Hematopoietic multipotent progenitor cell treated with erythropoietin and hydrocortisone succinate and interleukin-3 and kit ligand, for 17 days (in vitro differentiated cells): ENCODE measurements at regions not wholly inside any gene's neighbourhood (a gene's known extent, or its start where the extent isn't known, plus 50 kb on each side); places are given as distances from the start of the nearest gene placed in this dataset.
"Not testable (repeated sequence)": the region's sequence is repeated elsewhere in the genome, so short reads cannot be mapped to it uniquely, and the experiment has no call there.

Source experiments
- DNase-seq: peaks from one replicate; pipeline ENCODE4 v3.0.0-alpha.2; 2015; ENCODE audit warnings: low spot score

- no peak for DNase-seq
These were observed 154.7 kb downstream of the BTBD3 start for GRCh38 chr20:12072221-12072953.

DNA sequence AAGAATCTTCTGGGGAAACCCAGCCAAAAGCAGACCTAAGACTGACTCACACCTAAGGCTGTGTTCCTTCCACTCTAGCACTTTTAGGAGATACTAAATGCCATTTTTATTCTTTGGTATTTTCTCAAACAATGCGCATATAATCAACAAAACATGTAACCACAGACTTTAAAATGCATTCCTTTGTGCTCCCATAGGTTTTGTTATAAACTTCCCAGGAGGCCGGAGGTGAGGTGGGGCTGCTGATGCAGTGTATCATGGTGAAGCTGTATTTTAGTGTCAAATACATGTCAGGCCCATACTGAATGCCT, 155.2 kb downstream of the BTBD3 start:
- no peak for DNase-seq

DNA sequence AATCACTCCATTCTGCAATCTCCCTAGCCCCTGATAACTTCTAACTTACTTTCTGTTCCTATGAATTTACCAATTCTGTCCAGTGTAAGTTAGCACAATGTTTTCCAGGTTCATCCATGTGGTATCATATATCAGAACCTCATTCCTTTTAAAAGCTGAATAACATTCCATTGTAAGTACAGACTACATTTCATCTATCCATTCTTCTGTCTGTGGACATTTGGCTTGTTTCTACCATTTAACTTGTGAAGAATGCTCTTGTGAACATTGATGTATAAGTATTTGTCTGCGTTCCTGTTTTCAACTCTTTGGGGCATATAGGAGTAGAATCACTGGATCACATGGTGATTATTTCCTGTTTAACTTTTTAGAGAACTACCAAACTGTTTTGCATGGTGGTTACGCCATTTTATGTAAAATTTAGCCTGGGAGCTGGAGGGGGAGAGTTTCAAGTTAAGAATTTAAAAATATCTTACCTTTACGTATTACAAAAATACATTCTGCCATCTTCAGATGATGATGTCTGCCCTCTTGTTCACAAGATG, 156.5 kb downstream of the BTBD3 start:
- no peak for DNase-seq

DNA sequence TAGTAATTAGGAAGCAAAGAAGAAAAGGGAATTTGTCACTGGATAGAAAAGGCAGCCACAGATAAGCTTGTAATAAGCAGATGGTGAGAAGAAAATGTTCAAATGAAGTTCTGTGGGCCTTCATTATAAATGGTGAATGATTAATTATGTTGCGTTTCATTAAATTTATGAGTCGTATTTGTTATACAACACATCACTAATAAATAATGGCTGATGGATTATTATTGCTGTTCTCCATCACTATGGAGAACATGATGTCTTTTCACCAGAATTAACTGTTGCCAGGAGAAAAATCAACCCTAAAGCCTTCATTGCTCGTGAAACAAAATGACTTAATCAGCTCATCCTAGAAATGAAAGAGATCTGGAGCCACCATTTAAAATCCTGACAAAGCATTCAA, 158.5 kb downstream of the BTBD3 start:
- no peak for DNase-seq

- no peak for DNase-seq
These were observed 160.2 kb downstream of the BTBD3 start for GRCh38 chr20:12077875-12078274.

DNA sequence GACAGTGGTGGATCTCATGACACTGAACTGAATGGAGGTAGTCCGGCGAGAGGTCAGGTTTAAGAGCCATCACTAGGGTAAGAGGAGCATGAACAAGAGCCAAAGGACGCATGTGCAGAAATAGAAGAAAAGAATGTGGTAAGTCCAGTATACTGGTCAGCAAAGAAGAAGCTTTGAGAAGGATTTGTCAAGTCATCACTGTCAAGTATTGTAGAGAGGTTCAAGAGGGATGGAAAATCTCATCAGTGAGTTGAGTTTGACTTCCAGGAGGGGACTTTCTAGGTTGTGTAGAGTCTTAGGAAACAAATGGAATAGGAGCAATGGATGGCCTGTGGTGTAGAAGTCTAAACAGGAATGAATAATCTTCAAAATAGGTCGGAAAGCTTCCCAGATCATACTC, 161.8 kb downstream of the BTBD3 start:
- DNase-seq, result no peak

DNA sequence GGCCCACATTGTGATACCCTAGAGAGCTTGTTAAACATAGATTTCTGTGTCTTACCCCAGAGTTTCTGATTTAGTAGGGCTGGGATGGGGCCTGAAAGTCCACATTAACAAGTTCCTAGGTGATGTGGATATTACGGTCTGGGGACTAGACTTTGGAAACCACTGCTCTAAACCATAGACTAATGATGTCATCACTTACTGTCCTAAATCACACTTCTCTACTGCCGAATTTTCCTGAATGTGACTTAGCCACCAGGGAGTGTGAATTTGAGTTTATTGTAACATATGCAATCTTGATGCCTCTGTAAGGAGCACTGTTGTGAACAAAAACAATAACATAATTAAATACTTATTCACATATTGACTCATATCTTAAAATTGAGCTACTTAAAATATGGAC, 165.6 kb downstream of the BTBD3 start:
- no peak for DNase-seq

- DNase-seq, result no peak
These were observed 166.8 kb downstream of the BTBD3 start for GRCh38 chr20:12084482-12084881.

GRCh38 chr20:12086359-12086758, 168.7 kb downstream of the BTBD3 start:
- DNase-seq, result no peak

GRCh38 chr20:12090920-12091319, 173.2 kb downstream of the BTBD3 start:
- no peak for DNase-seq

- no peak for DNase-seq
These were observed 175.5 kb downstream of the BTBD3 start for GRCh38 chr20:12093057-12093796.

DNA sequence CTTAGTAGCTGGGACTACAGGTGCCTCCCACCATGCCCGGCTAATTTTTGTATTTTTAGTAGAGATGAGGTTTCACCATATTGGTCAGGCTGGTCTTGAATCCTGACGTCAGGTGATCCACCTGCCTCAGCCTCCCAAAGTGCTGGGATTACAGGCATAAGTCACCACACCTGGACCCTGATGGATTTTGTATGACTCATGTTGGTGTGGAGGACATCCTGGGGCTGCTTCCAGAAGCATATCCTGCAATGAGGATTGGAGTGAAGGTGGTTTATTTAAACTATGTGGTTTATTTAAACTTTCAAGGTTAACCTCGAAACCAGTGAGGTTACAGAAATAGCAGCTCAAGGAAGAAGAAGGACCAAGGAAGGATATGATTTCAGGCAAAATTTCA, 176.1 kb downstream of the BTBD3 start:
- not testable (repeated sequence) for DNase-seq

GRCh38 chr20:12095180-12095920, 177.7 kb downstream of the BTBD3 start:
- DNase-seq, result no peak

GRCh38 chr20:12098421-12098820, 180.7 kb downstream of the BTBD3 start:
- no peak for DNase-seq

DNA sequence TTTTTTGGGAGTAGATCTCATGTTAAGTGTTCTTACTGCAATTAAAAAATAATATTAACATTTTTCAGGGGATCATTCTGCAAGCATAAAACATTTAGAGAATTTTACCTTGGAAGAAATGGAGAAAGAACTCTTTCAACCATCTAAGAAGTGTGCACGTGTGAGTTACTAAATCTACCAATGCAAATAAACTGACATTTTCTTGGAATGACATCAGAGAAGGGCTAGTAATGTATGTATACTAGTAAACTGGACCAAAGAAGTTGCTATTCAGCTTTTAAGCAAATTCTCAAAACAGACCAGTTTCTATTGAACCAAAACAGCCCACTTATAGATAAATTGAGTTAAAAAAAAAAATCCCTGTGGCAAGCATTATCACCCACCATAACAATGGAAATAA, 191.2 kb downstream of the BTBD3 start:
- no peak for DNase-seq

- DNase-seq, result no peak
These were observed 192.6 kb downstream of the BTBD3 start for GRCh38 chr20:12110274-12110673.

GRCh38 chr20:12110711-12111110, 193.0 kb downstream of the BTBD3 start:
- DNase-seq, result no peak

GRCh38 chr20:12111431-12112088, 193.9 kb downstream of the BTBD3 start:
- DNase-seq, result no peak

- no peak for DNase-seq
These were observed 194.4 kb downstream of the BTBD3 start for GRCh38 chr20:12112089-12112474.

GRCh38 chr20:12112665-12113064, 195.0 kb downstream of the BTBD3 start:
- no peak for DNase-seq

DNA sequence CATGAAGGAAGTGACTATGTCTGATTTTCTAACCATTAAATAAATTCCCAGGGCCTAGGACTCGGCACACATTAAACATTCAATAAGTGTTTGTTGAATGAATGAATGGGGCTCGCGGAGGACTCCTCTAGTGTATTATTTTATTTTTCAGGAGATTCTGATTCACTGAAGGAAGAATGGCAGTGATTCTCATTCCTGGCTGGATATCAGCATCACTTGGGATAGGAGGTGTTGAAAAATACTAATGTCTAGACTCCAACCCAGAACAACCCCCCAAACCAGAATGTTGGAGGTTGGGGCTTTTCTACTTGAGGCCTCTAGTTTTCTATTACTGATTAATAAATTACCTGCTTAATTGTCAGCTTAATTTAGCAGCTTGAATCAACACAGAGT, 195.4 kb downstream of the BTBD3 start:
- no peak for DNase-seq
